ENCODE measurements at regions not wholly inside any gene's neighbourhood (a gene's known extent, or its start where the extent isn't known, plus 50 kb on each side); places are given as distances from the start of the nearest gene placed in this dataset.

- H3K18ac ChIP-seq (ENCODE audit: extremely low read depth, low read length), result no peak overlapping the region
- H2BK20ac ChIP-seq (ENCODE audit: low read length), result no peak overlapping the region
- CTCF ChIA-PET (ENCODE audit: partially characterized antibody), result interaction anchor here (1.3 kb wide), 1 partner anchor 120 kb away, joined by 3 read pairs; no protein-coding TSS in a partner anchor
- no peak for TF ChIP-seq KDM5A (IDR thresholded peaks at IDR 0.05; ENCODE audit: low read length)
- no peak for TF ChIP-seq CBX8 (IDR thresholded peaks at IDR 0.05; ENCODE audit: borderline replicate concordance, low read depth, low read length)
- TF ChIP-seq EP300 (IDR thresholded peaks at IDR 0.05; ENCODE audit: borderline replicate concordance in 1 of 2, low read depth in 2 of 2, low read length in 2 of 2), result no peak
Observed at GRCh38 chr4:82033862-82034261, 339.9 kb downstream of the HNRNPD start.

More at GRCh38 chr4:82033862-82034261, 339.9 kb downstream of the HNRNPD start:
- no peak overlapping the region for H3K27ac ChIP-seq (ENCODE audit: low read depth, low read length)
- H3K4me3 ChIP-seq (ENCODE audit: extremely low read depth in 1 of 4, insufficient read depth in 2 of 4, low read depth in 3 of 4, low read length in 4 of 4), result no peak overlapping the region
- no peak overlapping the region for H2BK12ac ChIP-seq (ENCODE audit: low read depth, low read length)
- no peak overlapping the region for H4K8ac ChIP-seq (ENCODE audit: extremely low read depth, insufficient read depth, low read length)
- H3K4me2 ChIP-seq (ENCODE audit: insufficient read depth in 1 of 2, low read depth in 2 of 2, low read length in 2 of 2), result no peak overlapping the region
- POLR2A ChIA-PET (ENCODE audit: partially characterized antibody), result no interaction called here
- no peak overlapping the region for H3K23ac ChIP-seq (ENCODE audit: insufficient read length)
- FAIRE-seq, result no peak
- H3K36me3 ChIP-seq (ENCODE audit: control insufficient read depth in 2 of 4, insufficient read depth in 4 of 4, low read length in 3 of 4), result no peaks in the 10 kb centered on the region
- no peak for DNase-seq (ENCODE audit: low read depth in 1 of 2, low spot score in 2 of 2)
- H3K14ac ChIP-seq (ENCODE audit: insufficient read length), result no peak overlapping the region
- H2BK15ac ChIP-seq (ENCODE audit: low read length), result no peak overlapping the region
- no peaks in the 10 kb centered on the region for H3K23me2 ChIP-seq (ENCODE audit: low read depth, low read length)
- WGBS, 2 experiments (ENCODE audit: extremely low coverage in 1 of 2, insufficient coverage in 1 of 2, insufficient read length in 1 of 2, insufficient replicate concordance in 2 of 2, low coverage in 1 of 2, low lambda C conversion rate in 2 of 2, missing lambda C conversion rate in 1 of 2), result 83% methylated on average over 2 of the region's 2 CpGs; no CpG with 5 or more reads in 1 of the 2 experiments
- H3K79me1 ChIP-seq (ENCODE audit: low read depth, low read length), result no peaks in the 10 kb centered on the region
- no peak overlapping the region for H2BK5ac ChIP-seq (ENCODE audit: low read depth, low read length)
- no peak overlapping the region for H4K91ac ChIP-seq (replicated peaks; ENCODE audit: insufficient read length, low read length)
- no peaks in the 10 kb centered on the region for H3K9me3 ChIP-seq (ENCODE audit: insufficient read depth in 2 of 2, low read depth in 1 of 2, low read length in 1 of 2)
- no peak overlapping the region for H3K9ac ChIP-seq (replicated peaks in 1 of 4; ENCODE audit: extremely low read depth in 1 of 4, low read depth in 3 of 4, low read length in 3 of 4)
- H4K20me1 ChIP-seq (replicated peaks in 1 of 2; ENCODE audit: control insufficient read depth in 1 of 2, insufficient read depth in 2 of 2, low read length in 2 of 2), result no peaks in the 10 kb centered on the region
- H2BK120ac ChIP-seq (replicated peaks; ENCODE audit: low read depth, low read length), result no peak overlapping the region
- H3K4ac ChIP-seq (replicated peaks; ENCODE audit: insufficient read length, low read depth, low read length), result no peak overlapping the region
- H4K5ac ChIP-seq (ENCODE audit: insufficient read length, low read depth, low read length), result no peak overlapping the region
- H3K27me3 ChIP-seq (replicated peaks in 1 of 4; ENCODE audit: control insufficient read depth in 3 of 4, extremely low read depth in 1 of 4, insufficient read depth in 3 of 4, low read length in 3 of 4), result no peaks in the 10 kb centered on the region
- H3K4me1 ChIP-seq (replicated peaks in 1 of 4; ENCODE audit: control insufficient read depth in 3 of 4, insufficient read depth in 4 of 4, low read length in 3 of 4), result no peaks in the 10 kb centered on the region; a peak in 3 of 7 replicates
- H3K56ac ChIP-seq (replicated peaks; ENCODE audit: insufficient read length, low read depth, low read length), result no peak overlapping the region
- no peak overlapping the region for H2AFZ ChIP-seq (ENCODE audit: low read length)
- H3K79me2 ChIP-seq (ENCODE audit: control insufficient read depth in 1 of 2, insufficient read depth in 2 of 2, low read length in 2 of 2), result no peaks in the 10 kb centered on the region
- no peak overlapping the region for H2AK5ac ChIP-seq (ENCODE audit: low read depth, low read length)

Data from H1 (cell line).